ENCODE measurements at regions not wholly inside any gene's neighbourhood (a gene's known extent, or its start where the extent isn't known, plus 50 kb on each side); places are given as distances from the start of the nearest gene placed in this dataset.

GRCh38 chr10:85213493-85213892, 885.1 kb downstream of the CCSER2 start:
- TF ChIP-seq EZH2 (IDR thresholded peaks at IDR 0.05; ENCODE audit: borderline replicate concordance, low read depth, low read length, poor library complexity, severe bottlenecking): no peak
- no peak for TF ChIP-seq CTCF (conservative IDR thresholded peaks at IDR 0.05; ENCODE audit: low read depth, low read length)
- Histone ChIP-seq H3K9me3 (ENCODE audit: low read depth, low read length, poor library complexity, severe bottlenecking) (no peaks in the 10 kb centered on the region), H3K4me1 (ENCODE audit: insufficient read depth, low read length, poor library complexity, severe bottlenecking) (no peaks in the 10 kb centered on the region), H3K4me3 (ENCODE audit: low read depth, low read length, poor library complexity, severe bottlenecking) (no peak overlapping the region), H3K27ac (ENCODE audit: low read depth, low read length, poor library complexity, severe bottlenecking) (no peak overlapping the region), H3K36me3 (ENCODE audit: insufficient read depth, low read length, poor library complexity, severe bottlenecking) (no peaks in the 10 kb centered on the region), H3K27me3 (replicated peaks; ENCODE audit: insufficient read depth, low read depth, low read length, poor library complexity) (no peaks in the 10 kb centered on the region)
- no peak for DNase-seq (ENCODE audit: low spot score)
- ChIA-PET CTCF (no interaction called here), POLR2A (ENCODE audit: low non-redundant PET) (no interaction called here)
- no TSS peak for BruUV-seq (replicated peaks)
- intact Hi-C loops (cut with micrococcal nuclease; ENCODE audit: unreplicated experiment): no loop called here

GRCh38 chr10:85222300-85222699, 893.9 kb downstream of the CCSER2 start:
- intact Hi-C loops (cut with micrococcal nuclease; ENCODE audit: unreplicated experiment): no loop called here

GRCh38 chr10:85224366-85224940, 896.1 kb downstream of the CCSER2 start:
- Histone ChIP-seq H3K9me3 (ENCODE audit: low read depth, low read length, poor library complexity, severe bottlenecking) (no peaks in the 10 kb centered on the region), H3K4me1 (ENCODE audit: insufficient read depth, low read length, poor library complexity, severe bottlenecking) (no peaks in the 10 kb centered on the region), H3K36me3 (ENCODE audit: insufficient read depth, low read length, poor library complexity, severe bottlenecking) (no peaks in the 10 kb centered on the region), H3K4me3 (ENCODE audit: low read depth, low read length, poor library complexity, severe bottlenecking) (no peak overlapping the region), H3K27me3 (replicated peaks; ENCODE audit: insufficient read depth, low read depth, low read length, poor library complexity) (no peaks in the 10 kb centered on the region), H3K27ac (ENCODE audit: low read depth, low read length, poor library complexity, severe bottlenecking) (no peak overlapping the region)
- ChIA-PET POLR2A (ENCODE audit: low non-redundant PET) (no interaction called here), CTCF (no interaction called here)
- TF ChIP-seq EZH2 (IDR thresholded peaks at IDR 0.05; ENCODE audit: borderline replicate concordance, low read depth, low read length, poor library complexity, severe bottlenecking) (no peak), CTCF (conservative IDR thresholded peaks at IDR 0.05; ENCODE audit: low read depth, low read length) (no peak)
- intact Hi-C loops (cut with micrococcal nuclease; ENCODE audit: unreplicated experiment): no loop called here
- no peak for DNase-seq (ENCODE audit: low spot score)
- BruUV-seq (replicated peaks): no TSS peak

More at GRCh38 chr10:85222300-85222699, 893.9 kb downstream of the CCSER2 start:
- POLR2A ChIA-PET (ENCODE audit: low non-redundant PET): no interaction called here
- BruUV-seq (replicated peaks): no TSS peak
- H3K4me3 ChIP-seq (ENCODE audit: low read depth, low read length, poor library complexity, severe bottlenecking): no peak overlapping the region
- no peaks in the 10 kb centered on the region for H3K27me3 ChIP-seq (replicated peaks; ENCODE audit: insufficient read depth, low read depth, low read length, poor library complexity)
- H3K9me3 ChIP-seq (ENCODE audit: low read depth, low read length, poor library complexity, severe bottlenecking): no peaks in the 10 kb centered on the region
- H3K27ac ChIP-seq (ENCODE audit: low read depth, low read length, poor library complexity, severe bottlenecking): no peak overlapping the region
- DNase-seq (ENCODE audit: low spot score): no peak
- H3K4me1 ChIP-seq (ENCODE audit: insufficient read depth, low read length, poor library complexity, severe bottlenecking): no peaks in the 10 kb centered on the region
- no peaks in the 10 kb centered on the region for H3K36me3 ChIP-seq (ENCODE audit: insufficient read depth, low read length, poor library complexity, severe bottlenecking)
- CTCF ChIA-PET: no interaction called here
- TF ChIP-seq EZH2 (IDR thresholded peaks at IDR 0.05; ENCODE audit: borderline replicate concordance, low read depth, low read length, poor library complexity, severe bottlenecking) (no peak), CTCF (conservative IDR thresholded peaks at IDR 0.05; ENCODE audit: low read depth, low read length) (no peak)
